H9 (cell line): ENCODE measurements at regions not wholly inside any gene's neighbourhood (a gene's known extent, or its start where the extent isn't known, plus 50 kb on each side); places are given as distances from the start of the nearest gene placed in this dataset.

Source experiments
- DNase-seq: peaks from one replicate; pipeline ENCODE4 v3.0.0-alpha.2; 2017
- H2AFZ ChIP-seq: one replicate; pipeline ENCODE4 v1.6.1; 2013; ENCODE audit warnings: mild to moderate bottlenecking, low read length, control low read depth, moderate library complexity
- H2AK5ac ChIP-seq: 2 replicates; pipeline ENCODE4 v1.6.1; 2013; ENCODE audit warnings: low read length, control low read depth, mixed read lengths; ENCODE audit not compliant: insufficient read length
- H2BK120ac ChIP-seq: one replicate; pipeline ENCODE4 v1.6.1; 2013; ENCODE audit warnings: low read depth, mild to moderate bottlenecking, low read length, control low read depth, inconsistent platforms; ENCODE audit not compliant: poor library complexity, severe bottlenecking
- H2BK12ac ChIP-seq: 2 replicates; pipeline ENCODE4 v1.6.1; 2013; ENCODE audit warnings: low read length, control low read depth, mixed read lengths, low read depth; ENCODE audit not compliant: insufficient read length
- H2BK15ac ChIP-seq: 2 replicates; pipeline ENCODE4 v1.6.1; 2013; ENCODE audit warnings: low read depth, low read length, control low read depth
- H2BK20ac ChIP-seq: one replicate; pipeline ENCODE4 v1.6.1; 2013; ENCODE audit warnings: low read depth, mild to moderate bottlenecking, low read length, control low read depth, inconsistent platforms; ENCODE audit not compliant: poor library complexity, severe bottlenecking
- H2BK5ac ChIP-seq: 2 replicates; pipeline ENCODE4 v1.6.1; 2013; ENCODE audit warnings: low read length, control low read depth, mixed read lengths; ENCODE audit not compliant: insufficient read length
- H3K14ac ChIP-seq: 2 replicates; pipeline ENCODE4 v1.6.1; 2013; ENCODE audit warnings: low read length, control low read depth; ENCODE audit not compliant: insufficient read depth
- H3K18ac ChIP-seq: 2 replicates; pipeline ENCODE4 v1.6.1; 2013; ENCODE audit warnings: low read depth, mild to moderate bottlenecking, mixed read lengths, low read length, control low read depth; ENCODE audit not compliant: insufficient read length
- H3K23ac ChIP-seq: 2 replicates; pipeline ENCODE4 v1.6.1; 2013; ENCODE audit warnings: low read length, control low read depth, mixed read lengths, low read depth; ENCODE audit not compliant: insufficient read length
- H3K23me2 ChIP-seq: 2 replicates; pipeline ENCODE4 v1.6.1; 2013; ENCODE audit warnings: low read depth, mild to moderate bottlenecking, mixed read lengths, low read length, control low read depth; ENCODE audit not compliant: insufficient read length, poor library complexity, severe bottlenecking
- H3K27ac ChIP-seq: 2 replicates; pipeline ENCODE4 v1.5.1; 2013; ENCODE audit warnings: low read length, control low read depth, mixed read lengths, low read depth; ENCODE audit not compliant: insufficient read length
- H3K27me3 ChIP-seq: 2 replicates; pipeline ENCODE4 v1.6.1; 2013; ENCODE audit warnings: low read length, control low read depth, inconsistent platforms; ENCODE audit not compliant: insufficient read depth
- H3K4ac ChIP-seq: 2 replicates; pipeline ENCODE4 v1.6.1; 2013; ENCODE audit warnings: low read depth, mild to moderate bottlenecking, control low read depth, inconsistent platforms, low read length, moderate library complexity
- H3K4me1 ChIP-seq: 2 replicates; pipeline ENCODE4 v1.6.1; 2013; ENCODE audit warnings: low read length, control low read depth, inconsistent platforms; ENCODE audit not compliant: insufficient read depth
- H3K4me2 ChIP-seq: 2 replicates; pipeline ENCODE4 v1.6.1; 2013; ENCODE audit warnings: low read length, control low read depth, mixed read lengths; ENCODE audit not compliant: insufficient read length, insufficient read depth
- H3K56ac ChIP-seq: 2 replicates; pipeline ENCODE4 v1.6.1; 2013; ENCODE audit warnings: low read depth, mild to moderate bottlenecking, mixed read lengths, low read length, control low read depth; ENCODE audit not compliant: insufficient read length
- H3K79me1 ChIP-seq: 2 replicates; pipeline ENCODE4 v1.6.1; 2013; ENCODE audit warnings: low read depth, mild to moderate bottlenecking, moderate library complexity, low read length, control low read depth, inconsistent platforms; ENCODE audit not compliant: insufficient read depth, poor library complexity, severe bottlenecking
- H3K79me2 ChIP-seq: 2 replicates; pipeline ENCODE4 v1.6.1; 2013; ENCODE audit warnings: low read length, control low read depth, inconsistent platforms; ENCODE audit not compliant: insufficient read depth
- H3K9ac ChIP-seq: 2 replicates; pipeline ENCODE4 v1.6.1; 2013; ENCODE audit warnings: low read length, control low read depth, mixed read lengths; ENCODE audit not compliant: insufficient read length; ENCODE audit errors: extremely low read depth
- H3K9me3 ChIP-seq: one replicate; pipeline ENCODE4 v1.6.1; 2013; ENCODE audit warnings: low read depth, low read length, inconsistent platforms; ENCODE audit not compliant: control insufficient read depth
- H3T11ph ChIP-seq: one replicate; pipeline ENCODE4 v1.6.1; 2013; ENCODE audit warnings: mild to moderate bottlenecking, low read length, control low read depth, inconsistent platforms
- H4K20me1 ChIP-seq: one replicate; pipeline ENCODE4 v1.6.1; 2013; ENCODE audit not compliant: control insufficient read depth, insufficient read length, insufficient read depth
- H4K5ac ChIP-seq: 2 replicates; pipeline ENCODE4 v1.6.1; 2013; ENCODE audit warnings: low read depth, mild to moderate bottlenecking, mixed read lengths, low read length, control low read depth; ENCODE audit not compliant: insufficient read length
- H4K8ac ChIP-seq: replicated peaks from 2 replicates; pipeline ENCODE4 v1.6.1; 2013; ENCODE audit warnings: low read length, control low read depth, mixed read lengths, low read depth; ENCODE audit not compliant: insufficient read length
- H4K91ac ChIP-seq: 2 replicates; pipeline ENCODE4 v1.6.1; 2013; ENCODE audit warnings: low read depth, mild to moderate bottlenecking, moderate library complexity, mixed read lengths, low read length, control low read depth; ENCODE audit not compliant: insufficient read length
- H3K27ac Mint-ChIP-seq, 3 experiments: 2 replicates in 2 of 3; 3 replicates in 1 of 3; pipeline ENCODE4 v1.8.0; 2020 to 2021; ENCODE audit warnings: mixed read lengths in 3 of 3, mild to moderate bottlenecking in 1 of 3, moderate library complexity in 1 of 3
- H3K27me3 Mint-ChIP-seq: 2 replicates; pipeline ENCODE4 v1.8.0; 2021; ENCODE audit warnings: low read depth, mild to moderate bottlenecking, moderate library complexity, mixed read lengths
- H3K36me3 Mint-ChIP-seq, 3 experiments: 2 replicates in 2 of 3; 3 replicates in 1 of 3; pipeline ENCODE4 v1.8.0; 2020 to 2021; ENCODE audit warnings: low read depth in 3 of 3, mixed read lengths in 3 of 3; ENCODE audit not compliant: insufficient read depth in 1 of 3
- H3K4me1 Mint-ChIP-seq, 2 experiments: 2 replicates each; pipeline ENCODE4 v1.8.0; 2020; ENCODE audit warnings: mixed read lengths in 2 of 2
- H3K4me3 Mint-ChIP-seq, 2 experiments: 2 replicates in 1 of 2; 3 replicates in 1 of 2; pipeline ENCODE4 v1.8.0; 2020 to 2021; ENCODE audit warnings: mild to moderate bottlenecking in 2 of 2, mixed read lengths in 2 of 2, moderate library complexity in 1 of 2
- H3K9me3 Mint-ChIP-seq, 2 experiments: 2 replicates in 1 of 2; 3 replicates in 1 of 2; pipeline ENCODE4 v1.8.0; 2020; ENCODE audit warnings: mild to moderate bottlenecking in 2 of 2, mixed read lengths in 2 of 2, moderate library complexity in 1 of 2
- WGBS: extraction: QIAGEN DNeasy Blood & Tissue Kit; methylation state at CpG from one replicate; pipeline ENCODE4 v1.1.7; 2013; ENCODE audit warnings: missing lambda C conversion rate, low lambda C conversion rate, mixed read lengths; ENCODE audit not compliant: insufficient read length; ENCODE audit errors: extremely low coverage; 5-methylcytosine and 5-hydroxymethylcytosine counted together
- TF ChIP-seq, protein P1 (sequence below): fragments of 200-600 bp; sonication (generic); conservative IDR thresholded peaks from 3 replicates; pipeline ENCODE4 v1.8.0; 2021; ENCODE audit warnings: antibody characterized with exemption, mild to moderate bottlenecking

DNA sequence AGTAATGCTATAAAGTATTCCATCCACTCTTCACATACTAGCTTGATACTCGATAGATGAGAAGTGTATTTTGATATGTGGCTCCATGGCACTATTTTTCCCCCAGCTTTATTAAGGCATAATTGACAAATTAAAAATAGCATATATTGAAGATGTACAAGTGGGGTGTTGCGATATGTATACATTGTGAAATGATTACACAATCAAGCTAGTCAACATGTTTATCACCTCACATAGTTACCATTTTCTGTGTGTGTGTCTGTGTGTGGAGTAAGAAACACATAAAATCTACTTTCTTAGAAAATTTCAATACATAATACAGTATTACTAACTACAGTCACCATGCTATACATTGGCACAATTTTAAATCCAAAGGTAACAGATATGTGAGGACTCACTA lies 82.5 kb upstream of the MYT1L start:
- Mint-ChIP-seq H3K9me3 (no peaks in the 10 kb centered on the region), H3K4me3 (no peak overlapping the region), H3K36me3 (no peaks in the 10 kb centered on the region), H3K27me3 (no peaks in the 10 kb centered on the region), H3K27ac (no peak overlapping the region), H3K4me1 (no peaks in the 10 kb centered on the region)
- no peak overlapping the region for H2BK15ac ChIP-seq
- no peak for DNase-seq
- H2BK20ac ChIP-seq = no peak overlapping the region
- no peak overlapping the region for H3K4me2 ChIP-seq
- no peaks in the 10 kb centered on the region for H3K9me3 ChIP-seq
- H3K23me2 ChIP-seq = no peaks in the 10 kb centered on the region
- no CpG with 5 or more reads among the region's 2 CpGs for WGBS
- H4K20me1 ChIP-seq = no peaks in the 10 kb centered on the region
- no peaks in the 10 kb centered on the region for H3K4me1 ChIP-seq
- H2BK120ac ChIP-seq = no peak overlapping the region
- H4K5ac ChIP-seq = no peak overlapping the region
- H2BK12ac ChIP-seq = no peak overlapping the region
- no peak overlapping the region for H2BK5ac ChIP-seq
- H3K14ac ChIP-seq = no peak overlapping the region
- H2AFZ ChIP-seq = no peak overlapping the region
- H3K27me3 ChIP-seq = no peaks in the 10 kb centered on the region
- H3K79me2 ChIP-seq = no peaks in the 10 kb centered on the region
- no peak overlapping the region for H3K23ac ChIP-seq
- no peak overlapping the region for H3K18ac ChIP-seq
- H4K8ac ChIP-seq = no peak overlapping the region
- no peak overlapping the region for H3T11ph ChIP-seq
- no peak overlapping the region for H3K56ac ChIP-seq
- H3K27ac ChIP-seq = no peak overlapping the region
- H3K4ac ChIP-seq = no peak overlapping the region
- TF ChIP-seq, protein P1, sequence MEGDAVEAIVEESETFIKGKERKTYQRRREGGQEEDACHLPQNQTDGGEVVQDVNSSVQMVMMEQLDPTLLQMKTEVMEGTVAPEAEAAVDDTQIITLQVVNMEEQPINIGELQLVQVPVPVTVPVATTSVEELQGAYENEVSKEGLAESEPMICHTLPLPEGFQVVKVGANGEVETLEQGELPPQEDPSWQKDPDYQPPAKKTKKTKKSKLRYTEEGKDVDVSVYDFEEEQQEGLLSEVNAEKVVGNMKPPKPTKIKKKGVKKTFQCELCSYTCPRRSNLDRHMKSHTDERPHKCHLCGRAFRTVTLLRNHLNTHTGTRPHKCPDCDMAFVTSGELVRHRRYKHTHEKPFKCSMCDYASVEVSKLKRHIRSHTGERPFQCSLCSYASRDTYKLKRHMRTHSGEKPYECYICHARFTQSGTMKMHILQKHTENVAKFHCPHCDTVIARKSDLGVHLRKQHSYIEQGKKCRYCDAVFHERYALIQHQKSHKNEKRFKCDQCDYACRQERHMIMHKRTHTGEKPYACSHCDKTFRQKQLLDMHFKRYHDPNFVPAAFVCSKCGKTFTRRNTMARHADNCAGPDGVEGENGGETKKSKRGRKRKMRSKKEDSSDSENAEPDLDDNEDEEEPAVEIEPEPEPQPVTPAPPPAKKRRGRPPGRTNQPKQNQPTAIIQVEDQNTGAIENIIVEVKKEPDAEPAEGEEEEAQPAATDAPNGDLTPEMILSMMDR = no peak
- H2AK5ac ChIP-seq = no peak overlapping the region
- no peak overlapping the region for H3K9ac ChIP-seq
- no peaks in the 10 kb centered on the region for H3K79me1 ChIP-seq
- H4K91ac ChIP-seq = no peak overlapping the region
